GM21825 (cell line): ENCODE measurements at regions not wholly inside any gene's neighbourhood (a gene's known extent, or its start where the extent isn't known, plus 50 kb on each side); places are given as distances from the start of the nearest gene placed in this dataset.

ENCODE experiments used
- ATAC-seq: cut with Tn5 transposase; IDR thresholded peaks from one replicate; pipeline ENCODE4 v1.9.1; 2021; ENCODE audit warnings: mild to moderate bottlenecking, moderate library complexity; ENCODE audit not compliant: unreplicated experiment

DNA sequence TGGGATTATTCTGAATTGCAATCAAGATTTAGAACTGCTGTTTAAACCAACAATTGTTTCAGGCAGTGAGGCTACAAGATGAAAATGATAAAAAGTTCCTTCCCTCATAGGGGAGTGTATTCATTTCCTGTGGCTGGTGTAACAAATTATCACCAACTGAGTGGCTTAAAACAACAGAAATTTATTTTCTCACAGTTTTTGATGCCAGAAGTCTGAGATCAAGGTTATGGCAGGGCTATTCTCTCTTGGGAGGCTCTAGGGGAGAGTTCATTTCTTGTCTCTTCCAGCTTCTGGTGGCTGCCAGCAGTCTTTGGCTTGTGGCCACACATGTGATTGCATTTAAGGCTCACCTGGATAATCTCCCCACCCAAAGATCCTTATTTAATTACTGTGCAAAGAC, 290.5 kb upstream of the ZSWIM2 start:
- ATAC-seq: no peak

DNA sequence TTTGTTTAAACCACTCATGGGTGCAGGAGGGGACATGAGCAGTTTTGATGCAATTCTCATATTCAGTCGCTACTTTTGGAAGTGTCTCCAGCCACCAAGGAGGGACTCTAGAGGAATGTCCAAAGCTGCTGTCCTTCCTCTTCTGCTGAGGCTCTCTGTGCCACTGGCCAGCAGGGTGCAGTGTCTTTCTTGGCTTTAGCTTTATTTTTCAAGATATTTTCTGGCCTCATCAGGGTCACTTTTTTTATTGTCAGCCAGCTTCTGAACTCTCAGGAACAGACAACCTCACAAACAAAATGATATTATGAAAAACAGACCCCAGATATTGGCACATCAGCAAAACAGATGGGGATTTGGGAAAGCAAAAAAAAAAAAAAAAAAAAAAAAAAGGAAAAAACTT, 289.3 kb upstream of the ZSWIM2 start:
- no peak for ATAC-seq

DNA sequence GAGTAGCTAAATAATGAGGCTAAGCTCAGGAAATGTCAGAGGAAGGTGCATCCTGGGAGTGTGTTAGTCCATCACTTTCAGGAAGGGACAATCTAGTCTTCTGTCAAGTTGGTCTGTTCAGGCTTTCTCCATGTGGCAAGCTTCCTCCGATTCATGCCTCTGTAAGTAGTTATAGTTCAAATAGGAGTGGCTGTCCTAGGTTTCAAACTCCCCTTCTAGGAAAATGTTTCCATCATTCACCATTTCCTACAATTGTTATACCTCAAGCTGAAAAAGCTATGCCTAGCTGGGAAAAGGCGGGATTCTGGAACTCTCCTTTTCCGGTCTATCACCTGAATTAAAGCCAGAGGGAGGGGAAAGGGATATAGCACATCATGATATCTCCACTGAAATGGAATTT, 287.7 kb upstream of the ZSWIM2 start:
- no peak for ATAC-seq

DNA sequence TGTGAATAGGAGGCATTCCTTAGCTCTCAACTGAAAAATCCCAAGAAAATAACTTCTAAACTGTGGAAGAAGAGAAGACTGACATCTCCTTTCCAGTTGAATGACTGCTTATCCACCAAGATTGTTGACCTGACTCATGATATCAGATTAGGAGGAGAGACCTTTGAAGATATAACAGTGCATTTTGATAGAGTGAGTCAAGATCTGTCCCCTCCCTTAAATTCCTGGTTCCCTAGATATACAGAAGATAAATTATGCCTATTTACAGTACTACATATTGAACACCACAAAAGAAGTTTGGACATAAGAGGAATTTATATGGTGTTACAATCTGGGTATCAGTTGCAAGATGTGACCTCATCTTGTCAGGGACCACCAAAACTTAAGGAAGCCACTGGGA, 285.3 kb upstream of the ZSWIM2 start:
- no peak for ATAC-seq

DNA sequence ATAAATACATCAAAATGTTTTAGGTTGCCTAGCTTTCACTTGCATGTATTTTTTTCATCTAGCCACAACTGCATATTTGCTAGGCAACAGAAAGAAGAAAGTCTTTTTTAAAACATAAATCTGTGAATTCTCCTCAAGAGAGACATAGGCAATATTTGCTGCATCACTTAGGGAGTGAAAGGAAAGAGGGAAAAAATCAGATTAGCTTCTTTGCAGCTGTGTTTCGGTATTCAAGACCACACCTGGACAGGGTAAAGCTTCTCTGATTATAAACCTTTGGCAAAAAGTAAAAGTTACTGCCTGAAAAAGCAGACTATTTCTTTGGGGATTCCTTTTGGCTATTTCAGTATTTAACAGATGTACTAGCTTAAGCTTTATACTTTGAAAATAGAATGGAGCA, 280.9 kb upstream of the ZSWIM2 start:
- ATAC-seq: no peak

DNA sequence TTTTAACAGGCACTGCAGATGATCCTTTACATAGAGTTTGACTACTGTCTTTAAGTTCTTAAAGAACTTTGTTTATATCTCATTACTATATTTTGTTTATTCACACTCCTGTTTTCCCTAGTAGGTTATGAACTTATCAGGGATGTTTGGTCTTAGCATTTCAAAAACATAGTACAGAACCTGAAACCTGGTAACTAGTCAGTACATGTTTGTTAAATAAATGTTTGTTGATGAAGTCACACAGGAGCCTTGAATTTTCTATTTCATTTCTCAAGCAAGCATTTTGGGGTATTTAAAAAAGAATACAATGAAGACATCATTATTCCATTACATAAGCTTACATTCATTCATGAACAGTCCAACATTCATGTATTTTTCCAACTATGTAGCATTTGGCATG, 280.3 kb upstream of the ZSWIM2 start:
- ATAC-seq: no peak

DNA sequence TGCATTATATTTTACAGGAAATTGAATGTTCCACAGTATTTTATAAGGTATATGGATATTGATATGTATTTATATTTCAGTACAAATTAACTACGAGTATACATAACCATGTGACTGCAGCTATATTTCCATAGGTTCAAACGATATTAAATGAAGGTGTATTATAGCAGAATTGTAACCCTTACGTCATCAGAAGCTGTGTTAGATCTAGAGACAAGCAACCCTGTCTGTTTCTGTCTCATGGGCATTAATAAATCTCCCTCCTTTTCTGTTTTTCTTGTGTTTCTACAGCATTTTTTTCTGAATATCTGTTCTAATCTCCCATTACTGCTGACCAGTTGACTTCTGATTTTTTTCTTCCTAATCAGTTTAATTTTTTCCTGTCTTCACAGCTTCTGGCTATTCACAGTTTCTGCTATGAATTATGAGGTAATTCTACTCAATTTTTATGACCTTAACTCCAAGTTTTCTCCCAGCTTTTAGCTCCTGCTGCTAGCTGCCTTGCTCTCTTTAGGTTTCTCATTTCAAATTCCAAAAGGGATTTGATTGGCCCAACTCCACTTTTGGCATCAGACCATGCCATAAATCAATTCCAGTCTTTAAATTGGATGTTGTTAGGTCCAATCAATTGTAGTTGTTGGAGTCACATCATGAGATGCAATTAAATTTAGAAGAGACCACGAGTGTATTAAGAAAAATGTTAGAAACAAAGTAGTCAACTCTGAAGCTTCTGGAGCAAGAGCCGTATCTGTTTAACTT, 277.5 kb upstream of the ZSWIM2 start:
- no peak for ATAC-seq

DNA sequence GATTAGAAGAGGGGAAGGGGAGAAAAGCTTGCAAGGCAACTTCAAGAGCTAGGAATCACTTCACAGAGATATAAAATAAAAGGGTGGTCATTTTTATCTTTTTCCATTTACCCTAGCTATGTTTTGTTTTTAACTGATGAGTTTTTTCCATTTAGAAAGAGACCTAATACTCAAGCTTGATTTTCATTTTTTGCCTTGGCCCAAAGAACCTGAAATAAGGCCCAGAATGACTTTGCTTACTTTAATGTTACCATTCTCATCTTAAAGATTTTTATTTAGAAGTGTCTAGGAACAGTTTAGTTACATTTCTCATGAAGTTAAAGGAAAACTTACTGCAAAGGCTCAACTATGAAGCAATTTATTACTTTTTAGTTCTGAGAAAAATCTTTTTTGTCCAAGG, 276.3 kb upstream of the ZSWIM2 start:
- no peak for ATAC-seq

DNA sequence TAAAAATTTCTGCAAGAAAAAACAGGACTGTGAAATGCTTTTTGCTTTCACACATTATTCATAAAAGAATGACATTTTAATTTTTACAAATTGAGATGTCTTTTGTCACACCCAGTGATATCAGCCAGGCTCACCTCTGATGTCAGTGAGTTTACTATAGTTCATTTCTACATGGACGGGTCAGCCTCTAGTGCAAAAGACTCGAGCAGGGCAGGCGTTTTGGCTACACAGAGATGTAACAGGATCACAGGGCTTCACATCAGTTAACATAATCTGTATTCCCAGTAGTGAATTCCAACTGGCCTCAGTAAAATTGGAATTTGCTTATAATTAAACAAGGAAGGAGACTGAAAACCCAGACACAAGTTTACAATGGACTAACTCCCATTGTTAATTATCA, 275.6 kb upstream of the ZSWIM2 start:
- no peak for ATAC-seq

DNA sequence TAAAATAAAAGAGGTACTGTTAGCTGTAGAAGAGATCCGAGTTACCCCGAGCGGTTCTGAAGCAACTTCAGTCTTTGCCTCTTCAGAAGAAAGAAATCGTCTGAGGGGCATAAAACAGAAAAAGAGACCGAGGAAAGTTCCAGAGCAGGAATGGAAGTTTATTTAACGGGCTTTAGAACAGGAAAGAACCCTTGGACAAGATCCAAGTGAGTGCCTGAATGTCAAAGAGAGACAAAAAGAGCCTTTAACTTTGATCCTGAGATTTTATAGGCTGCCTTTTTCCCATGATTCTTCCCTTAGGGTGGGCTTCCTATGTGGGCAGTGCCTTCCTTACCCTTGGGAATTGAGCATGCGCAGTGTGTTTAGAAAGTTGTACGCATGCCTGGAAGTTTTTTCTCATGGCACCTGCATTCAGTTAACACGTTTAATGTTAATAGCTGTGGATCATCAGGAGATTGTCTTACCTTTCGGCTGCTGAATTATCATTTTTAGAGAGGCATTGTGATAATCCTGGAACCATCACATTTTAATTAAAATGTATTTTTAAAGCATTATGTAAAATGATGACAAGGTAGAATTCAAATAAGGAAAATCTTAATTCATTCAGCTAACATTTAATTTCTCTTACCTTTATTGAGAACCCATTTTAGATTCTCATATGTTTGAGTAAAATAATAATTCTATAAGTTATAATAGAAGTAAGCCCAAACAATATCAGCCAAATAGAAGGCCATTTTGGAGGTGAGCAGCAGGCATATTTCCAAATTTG, 269.5 kb upstream of the ZSWIM2 start:
- no peak for ATAC-seq

DNA sequence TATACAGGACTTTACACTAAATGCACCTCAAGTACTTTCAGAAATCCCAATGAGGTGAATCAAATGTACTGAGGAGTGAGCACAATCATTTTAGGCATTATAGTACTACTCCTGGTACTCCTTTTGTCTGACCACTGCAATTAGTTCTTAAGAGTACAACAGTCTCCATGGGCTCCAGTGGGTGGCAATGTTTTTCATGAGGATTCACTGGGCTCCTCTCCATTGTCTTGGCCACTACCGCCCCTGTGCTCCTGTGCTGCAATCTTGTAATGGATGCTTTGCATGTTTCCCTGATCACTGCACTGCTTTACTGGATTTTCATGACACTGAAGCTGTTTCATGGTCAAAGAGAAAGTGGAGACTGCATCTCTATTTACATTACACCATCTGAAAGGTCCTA, 268.5 kb upstream of the ZSWIM2 start:
- ATAC-seq: no peak

DNA sequence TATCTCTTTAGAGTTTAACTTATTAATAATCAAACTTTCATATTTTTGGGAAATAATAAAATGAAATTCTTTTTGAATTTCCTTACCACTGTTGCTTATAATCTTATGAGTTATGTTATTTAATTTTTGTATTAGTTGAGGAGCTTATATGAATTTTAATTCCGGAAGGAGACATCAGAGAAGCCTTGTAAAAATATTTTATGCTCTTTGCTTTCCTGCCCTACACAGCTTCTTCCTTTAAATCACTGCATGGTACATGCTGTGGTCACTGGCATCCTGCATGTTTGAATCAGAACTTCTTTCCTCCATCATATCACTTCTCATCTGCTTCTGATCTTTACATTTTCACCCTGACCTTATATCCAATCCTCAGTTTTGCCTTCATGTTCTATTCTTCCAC, 266.7 kb upstream of the ZSWIM2 start:
- ATAC-seq: no peak

DNA sequence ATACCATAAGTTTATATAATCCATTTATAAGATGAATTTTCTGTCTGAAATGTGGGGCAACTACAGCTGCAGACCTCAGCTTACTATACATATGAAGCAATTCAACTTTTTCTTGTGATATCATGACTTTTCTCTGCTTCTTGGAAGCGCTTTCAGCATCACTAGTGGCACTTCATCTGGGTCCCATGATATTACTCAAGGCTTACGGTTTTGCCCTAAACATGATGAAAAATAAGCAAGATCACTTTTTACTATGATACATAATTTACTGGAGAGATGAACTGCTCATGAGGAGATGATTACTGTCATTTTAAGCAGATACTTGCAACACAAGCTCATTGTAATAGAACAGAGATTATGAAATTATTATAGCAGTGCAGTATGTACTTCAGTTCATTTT, 258.0 kb upstream of the ZSWIM2 start:
- no peak for ATAC-seq

DNA sequence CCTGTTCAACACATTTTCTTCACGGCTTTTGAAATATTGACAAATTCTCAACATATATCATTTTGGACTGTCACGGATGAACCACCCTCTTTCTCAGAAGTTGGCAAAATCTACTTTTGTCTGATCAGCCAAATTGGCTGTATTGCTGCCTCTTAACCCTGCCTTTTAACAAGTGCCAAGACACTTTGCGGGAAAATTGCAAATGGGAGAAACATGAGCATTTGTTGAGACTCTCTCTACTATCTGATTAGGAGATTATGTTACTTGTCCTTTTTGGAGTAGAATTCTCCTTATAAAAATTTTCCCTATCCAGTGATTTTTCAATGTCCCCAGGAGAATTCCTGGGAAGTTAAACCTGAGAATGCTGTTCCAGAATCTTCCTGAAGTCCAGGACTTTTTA, 256.2 kb upstream of the ZSWIM2 start:
- no peak for ATAC-seq

DNA sequence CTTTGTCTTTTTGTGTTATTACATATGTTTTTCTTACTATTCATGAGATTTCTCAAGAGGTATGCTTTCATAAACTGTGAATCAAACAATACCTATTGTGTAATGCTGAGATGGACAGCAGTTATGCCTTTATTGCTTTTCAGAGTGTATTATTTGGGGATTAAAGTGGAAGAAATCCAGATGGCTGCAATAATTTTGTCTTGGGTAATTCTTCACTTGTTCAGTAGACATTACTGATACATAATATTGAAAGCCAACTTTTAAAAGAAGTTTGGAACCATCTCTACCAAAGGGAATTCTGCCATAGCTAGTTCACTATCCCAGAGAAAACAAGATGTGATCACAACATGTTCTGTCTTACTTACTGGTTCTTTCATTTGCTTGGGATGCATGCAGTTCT, 253.4 kb upstream of the ZSWIM2 start:
- ATAC-seq: no peak

DNA sequence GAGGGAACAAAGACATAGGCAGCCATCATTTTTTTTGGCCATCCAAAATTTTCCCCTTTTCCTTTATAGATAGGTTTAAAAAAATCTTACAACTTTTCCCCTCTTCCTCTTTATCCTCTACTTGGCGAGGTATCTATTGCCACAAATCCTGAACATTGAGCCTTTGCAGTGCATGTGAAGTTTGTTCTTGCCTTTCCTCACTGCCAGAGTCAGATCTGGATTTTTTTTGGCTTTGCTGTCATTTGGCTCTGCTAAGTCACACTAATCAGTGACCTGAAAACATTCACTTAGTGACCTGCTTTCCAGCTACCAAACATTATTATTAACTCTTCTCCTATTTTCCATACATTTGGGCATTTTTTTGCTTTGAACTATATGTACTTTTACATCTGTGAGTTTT, 249.2 kb upstream of the ZSWIM2 start:
- no peak for ATAC-seq

DNA sequence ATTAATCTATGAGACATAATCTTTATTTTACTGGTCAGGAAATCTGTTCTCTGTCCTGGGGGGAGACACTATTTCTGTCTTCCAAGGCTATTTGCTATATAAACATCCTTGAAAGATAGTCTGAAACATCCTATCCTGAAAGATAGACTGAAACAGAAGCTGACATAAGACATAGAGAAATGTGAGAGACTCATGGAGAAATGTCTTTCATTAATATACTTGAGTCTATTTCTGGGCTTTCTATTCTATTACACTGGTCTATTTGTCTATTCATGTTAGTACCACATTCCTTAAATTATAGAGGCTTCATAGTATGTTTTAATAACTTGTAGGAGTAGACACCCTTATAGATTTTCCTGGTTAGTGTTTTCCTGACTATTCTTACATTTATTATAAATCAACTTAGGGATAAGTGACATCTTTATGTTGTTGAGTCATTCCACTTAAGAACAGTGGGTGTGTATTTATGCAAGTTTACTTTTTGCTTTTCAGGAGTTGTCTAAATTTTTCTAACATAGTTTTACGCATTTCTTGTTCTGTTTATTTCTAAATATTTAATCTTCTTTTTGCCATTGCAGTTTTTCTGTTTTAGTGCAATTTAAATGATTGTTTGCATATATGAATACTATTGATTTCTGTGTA, 244.9 kb upstream of the ZSWIM2 start:
- no peak for ATAC-seq

DNA sequence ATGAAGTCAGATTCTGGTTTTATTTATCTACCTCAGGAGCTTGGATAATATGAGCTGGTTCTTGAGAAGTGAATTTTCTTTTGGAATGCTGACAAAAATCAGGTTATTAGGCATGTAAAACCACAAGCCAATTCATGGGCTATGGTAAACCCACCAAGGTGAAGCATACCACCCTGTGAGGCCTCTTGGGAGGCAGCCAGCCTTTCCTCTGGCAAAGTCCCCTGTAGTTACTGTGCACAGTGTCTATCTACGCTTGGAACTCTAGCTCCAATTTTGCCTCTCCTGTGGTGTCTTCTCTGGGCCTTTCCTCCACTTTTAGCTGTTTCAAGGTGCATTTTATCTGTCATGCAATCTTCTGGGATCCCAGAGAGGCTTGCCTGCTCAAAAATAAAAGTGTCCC, 242.7 kb upstream of the ZSWIM2 start:
- no peak for ATAC-seq

DNA sequence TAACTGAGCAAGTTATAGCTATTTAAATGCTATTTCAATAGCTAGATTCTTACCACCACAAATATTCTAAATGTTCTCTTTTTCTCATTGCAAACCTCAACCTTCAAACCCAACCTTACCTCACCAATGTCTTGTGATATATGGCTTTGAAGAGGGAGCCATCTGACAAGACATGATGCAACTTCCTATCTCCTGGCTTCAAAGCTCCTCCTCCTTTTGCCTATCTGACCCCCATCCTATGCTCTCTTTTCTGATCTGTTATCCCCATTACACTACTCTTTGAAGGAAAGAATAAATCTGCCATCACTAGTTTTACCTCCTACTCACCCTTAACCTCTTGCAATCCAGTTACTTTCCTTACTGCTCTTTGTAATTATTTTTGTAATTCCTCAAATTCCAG, 235.6 kb upstream of the ZSWIM2 start:
- ATAC-seq: no peak

DNA sequence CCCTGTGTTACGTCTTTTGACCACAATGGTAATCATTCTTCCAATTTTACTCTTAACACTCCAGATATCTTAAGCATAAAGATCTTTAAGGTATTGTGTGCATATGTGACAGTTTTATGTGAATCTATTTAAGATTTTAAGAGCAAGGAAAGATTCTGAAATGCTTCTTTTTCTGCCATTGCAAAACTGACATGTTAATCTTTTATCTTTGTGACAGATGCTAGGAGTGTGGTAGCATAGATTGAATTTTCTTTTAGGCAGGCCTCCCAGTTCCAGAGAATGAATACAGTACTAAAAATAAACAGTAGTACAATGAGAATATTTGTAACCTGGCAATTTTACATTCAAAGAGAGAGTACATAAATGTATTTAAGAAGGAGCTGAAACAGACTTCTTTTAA, 232.5 kb upstream of the ZSWIM2 start:
- no peak for ATAC-seq

DNA sequence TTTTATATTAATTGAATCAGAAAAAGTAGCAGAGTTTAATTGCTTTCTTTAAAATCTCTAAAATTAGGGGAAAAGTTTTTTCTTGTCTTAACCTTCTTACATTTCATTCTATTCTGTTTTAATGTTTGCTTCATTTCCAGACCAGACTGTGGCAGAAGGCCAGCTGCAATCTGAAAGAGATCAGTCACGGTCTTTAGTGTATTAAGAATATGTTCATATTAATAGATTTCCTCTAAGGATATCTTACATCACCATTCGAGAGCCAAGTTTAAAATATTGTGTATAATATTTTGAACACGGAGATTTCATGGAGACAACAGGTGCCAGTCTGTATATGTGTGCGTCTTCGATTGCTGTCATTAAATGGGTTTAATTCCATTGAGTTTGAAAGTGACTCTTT, 230.9 kb upstream of the ZSWIM2 start:
- no peak for ATAC-seq

DNA sequence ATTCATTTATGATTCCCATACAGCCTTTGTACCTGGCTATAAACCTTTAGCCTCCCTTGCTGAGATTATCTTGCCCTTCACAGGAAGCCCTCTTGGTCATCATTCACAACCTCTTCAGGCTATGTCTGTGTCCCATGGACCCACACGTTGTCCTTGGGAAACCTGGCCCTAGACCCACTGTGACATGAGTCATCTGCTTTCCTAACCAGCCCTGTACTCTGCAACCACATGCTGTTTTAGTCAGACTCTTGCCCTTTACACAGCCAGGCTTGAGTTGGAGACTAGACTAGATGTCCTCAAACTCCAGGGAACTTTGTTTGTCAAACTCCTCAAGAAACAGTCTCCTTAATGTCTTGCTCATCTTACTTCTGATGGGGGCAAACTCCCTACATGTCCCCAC, 229.3 kb upstream of the ZSWIM2 start:
- ATAC-seq: no peak
